Muscle of leg (tissue), 3 donors: ENCODE measurements at regions not wholly inside any gene's neighbourhood (a gene's known extent, or its start where the extent isn't known, plus 50 kb on each side); places are given as distances from the start of the nearest gene placed in this dataset.

ENCODE experiments used
- DNase-seq: peaks from one replicate; pipeline ENCODE4 v3.0.0; 2013
- H3K27ac ChIP-seq: one replicate; pipeline ENCODE4 v1.5.1; 2013; ENCODE audit warnings: mild to moderate bottlenecking, low read length, control low read depth
- H3K27me3 ChIP-seq: one replicate; pipeline ENCODE4 v1.6.1; 2013; ENCODE audit warnings: low read length; ENCODE audit not compliant: control insufficient read depth, insufficient read depth
- H3K36me3 ChIP-seq: one replicate; pipeline ENCODE4 v1.6.1; 2013; ENCODE audit warnings: low read length; ENCODE audit not compliant: control insufficient read depth, insufficient read depth
- H3K4me1 ChIP-seq: one replicate; pipeline ENCODE4 v1.6.1; 2013; ENCODE audit warnings: low read length; ENCODE audit not compliant: control insufficient read depth, insufficient read depth
- H3K4me3 ChIP-seq: one replicate; pipeline ENCODE4 v1.5.1; 2013; ENCODE audit warnings: low read length, control low read depth
- H3K9me3 ChIP-seq: replicated peaks from 2 replicates; pipeline ENCODE4 v1.6.1; 2013; ENCODE audit warnings: low read depth, low read length; ENCODE audit not compliant: control insufficient read depth
- WGBS: methylation state at CpG from one replicate; pipeline ENCODE4 v1.1.5; 2013; ENCODE audit warnings: missing lambda C conversion rate; ENCODE audit not compliant: insufficient coverage; 5-methylcytosine and 5-hydroxymethylcytosine counted together

GRCh38 chr16:72530434-72530833, 358.5 kb upstream of the PMFBP1 start:
- DNase-seq, result no peak
- no peaks in the 10 kb centered on the region for H3K9me3 ChIP-seq
- no peak overlapping the region for H3K27ac ChIP-seq
- 89% methylated on average over 1 of the region's 2 CpGs for WGBS
- H3K4me1 ChIP-seq, result no peaks in the 10 kb centered on the region
- no peak overlapping the region for H3K4me3 ChIP-seq
- H3K27me3 ChIP-seq, result no peaks in the 10 kb centered on the region
- H3K36me3 ChIP-seq, result no peaks in the 10 kb centered on the region

DNA sequence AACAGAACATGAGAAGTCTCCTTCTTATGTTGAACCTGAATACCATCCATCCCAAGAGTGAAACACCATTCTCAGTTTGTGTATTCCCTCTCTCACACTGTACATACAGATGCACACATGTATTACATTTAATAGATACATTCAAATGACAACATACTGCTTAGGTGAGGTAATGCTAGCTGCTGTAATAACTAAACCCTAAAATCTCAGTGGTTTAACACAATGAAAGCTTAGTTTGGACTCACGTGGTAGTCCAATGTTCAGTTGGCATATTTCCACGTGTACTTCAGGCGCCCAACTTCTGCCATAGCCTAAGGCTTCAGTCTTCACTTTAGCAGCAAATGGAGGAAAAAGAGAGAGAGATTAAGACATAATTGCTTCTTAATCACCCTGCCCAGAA, 351.1 kb upstream of the PMFBP1 start:
- no peak overlapping the region for H3K4me3 ChIP-seq
- no peak for DNase-seq
- no peaks in the 10 kb centered on the region for H3K27me3 ChIP-seq
- H3K4me1 ChIP-seq, result no peaks in the 10 kb centered on the region
- no CpG with 5 or more reads among the region's 3 CpGs for WGBS
- H3K27ac ChIP-seq, result no peak overlapping the region
- no peaks in the 10 kb centered on the region for H3K36me3 ChIP-seq
- H3K9me3 ChIP-seq, result peaks cover 8% of the 10 kb centered on the region

- H3K27me3 ChIP-seq, result no peaks in the 10 kb centered on the region
- no peak overlapping the region for H3K27ac ChIP-seq
- H3K36me3 ChIP-seq, result no peaks in the 10 kb centered on the region
- WGBS, result 80% methylated on average over 1 of the region's 2 CpGs
- peaks cover 3% of the 10 kb centered on the region for H3K9me3 ChIP-seq
- no peak for DNase-seq
- no peaks in the 10 kb centered on the region for H3K4me1 ChIP-seq
- H3K4me3 ChIP-seq, result no peak overlapping the region
Observed at GRCh38 chr16:72517154-72517553, 345.2 kb upstream of the PMFBP1 start.

- no peaks in the 10 kb centered on the region for H3K4me1 ChIP-seq
- no CpG with 5 or more reads among the region's 3 CpGs for WGBS
- no peaks in the 10 kb centered on the region for H3K36me3 ChIP-seq
- no peak overlapping the region for H3K27ac ChIP-seq
- no peak overlapping the region for H3K4me3 ChIP-seq
- H3K27me3 ChIP-seq, result no peaks in the 10 kb centered on the region
- no peaks in the 10 kb centered on the region for H3K9me3 ChIP-seq
- DNase-seq, result no peak
Observed at GRCh38 chr16:72511171-72511570, 339.2 kb upstream of the PMFBP1 start.

- DNase-seq, result no peak
- no peaks in the 10 kb centered on the region for H3K36me3 ChIP-seq
- H3K27ac ChIP-seq, result no peak overlapping the region
- no peaks in the 10 kb centered on the region for H3K9me3 ChIP-seq
- H3K4me3 ChIP-seq, result no peak overlapping the region
- H3K4me1 ChIP-seq, result no peaks in the 10 kb centered on the region
- WGBS, result no CpG with 5 or more reads among the region's 1 CpG
- no peaks in the 10 kb centered on the region for H3K27me3 ChIP-seq
Observed at GRCh38 chr16:72508191-72508590, 336.2 kb upstream of the PMFBP1 start.

GRCh38 chr16:72502594-72503005, 330.6 kb upstream of the PMFBP1 start:
- no peaks in the 10 kb centered on the region for H3K4me1 ChIP-seq
- no peak overlapping the region for H3K27ac ChIP-seq
- no peak overlapping the region for H3K4me3 ChIP-seq
- no peaks in the 10 kb centered on the region for H3K9me3 ChIP-seq
- no CpG with 5 or more reads among the region's 1 CpG for WGBS
- no peak for DNase-seq
- no peaks in the 10 kb centered on the region for H3K27me3 ChIP-seq
- no peaks in the 10 kb centered on the region for H3K36me3 ChIP-seq

DNA sequence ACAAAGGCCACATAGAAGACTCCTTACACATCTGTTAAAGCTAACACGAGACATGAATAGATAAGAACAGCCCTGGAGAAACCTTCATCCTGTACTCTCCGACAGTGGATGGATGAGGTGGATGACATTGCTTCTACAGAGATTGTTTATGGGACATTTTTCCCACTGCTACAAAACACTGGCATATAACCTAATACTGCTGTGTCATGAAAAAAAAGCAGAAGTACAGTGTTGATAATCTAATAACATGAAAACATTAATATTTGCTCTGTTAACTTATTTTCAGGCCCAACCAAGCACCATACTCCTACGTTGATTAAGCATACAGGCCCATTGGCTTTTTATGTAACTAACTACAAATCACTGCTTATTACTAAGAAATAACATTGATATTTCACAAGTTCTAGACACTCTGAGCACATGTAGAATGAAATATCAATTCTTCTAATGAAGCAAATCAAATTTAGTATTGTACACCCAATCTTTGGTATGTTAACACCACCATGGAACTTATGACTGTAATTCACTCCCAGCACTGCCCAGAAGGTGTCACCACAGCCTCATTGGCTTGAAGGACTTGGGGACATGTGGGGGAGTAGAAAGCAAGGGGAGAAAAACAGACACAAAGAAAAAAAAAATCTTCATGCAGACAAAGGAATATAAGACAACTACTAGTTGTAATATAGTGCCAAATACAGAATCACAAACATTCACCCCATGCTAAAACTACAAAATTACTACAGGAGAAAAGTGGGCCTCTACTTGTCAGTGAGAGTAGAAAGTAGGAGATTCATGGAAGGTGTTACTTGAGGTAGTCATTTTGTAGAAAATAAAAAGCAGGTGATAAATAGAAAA, 330.0 kb upstream of the PMFBP1 start:
- peak; percentile 86 for DNase-seq
- no peaks in the 10 kb centered on the region for H3K9me3 ChIP-seq
- H3K36me3 ChIP-seq, result no peaks in the 10 kb centered on the region
- H3K4me1 ChIP-seq, result no peaks in the 10 kb centered on the region
- no peak overlapping the region for H3K27ac ChIP-seq
- H3K27me3 ChIP-seq, result no peaks in the 10 kb centered on the region
- WGBS, result no CpG with 5 or more reads among the region's 3 CpGs
- H3K4me3 ChIP-seq, result no peak overlapping the region

GRCh38 chr16:72500545-72500944, 328.6 kb upstream of the PMFBP1 start:
- WGBS, result no CpG with 5 or more reads among the region's 5 CpGs
- DNase-seq, result peak; percentile 54
- no peaks in the 10 kb centered on the region for H3K9me3 ChIP-seq
- H3K36me3 ChIP-seq, result no peaks in the 10 kb centered on the region
- H3K27me3 ChIP-seq, result no peaks in the 10 kb centered on the region
- no peak overlapping the region for H3K27ac ChIP-seq
- no peak overlapping the region for H3K4me3 ChIP-seq
- no peaks in the 10 kb centered on the region for H3K4me1 ChIP-seq

GRCh38 chr16:72493716-72494415, 321.9 kb upstream of the PMFBP1 start:
- Histone ChIP-seq H3K9me3 (no peaks in the 10 kb centered on the region), H3K4me3 (no peak overlapping the region), H3K36me3 (no peaks in the 10 kb centered on the region), H3K27ac (no peak overlapping the region), H3K4me1 (no peaks in the 10 kb centered on the region), H3K27me3 (no peaks in the 10 kb centered on the region)
- DNase-seq, result no peak
- WGBS, result no CpG with 5 or more reads among the region's 9 CpGs

GRCh38 chr16:72487283-72487682, 315.3 kb upstream of the PMFBP1 start:
- no peaks in the 10 kb centered on the region for H3K27me3 ChIP-seq
- no CpG with 5 or more reads among the region's 1 CpG for WGBS
- no peak overlapping the region for H3K4me3 ChIP-seq
- H3K4me1 ChIP-seq, result no peaks in the 10 kb centered on the region
- DNase-seq, result no peak
- H3K36me3 ChIP-seq, result no peaks in the 10 kb centered on the region
- no peak overlapping the region for H3K27ac ChIP-seq
- no peaks in the 10 kb centered on the region for H3K9me3 ChIP-seq
